NCI-H2171 (cell line): ENCODE measurements at regions not wholly inside any gene's neighbourhood (a gene's known extent, or its start where the extent isn't known, plus 50 kb on each side); places are given as distances from the start of the nearest gene placed in this dataset.

Experiments
- DNase-seq: peaks from one replicate; lab custom pipeline; 2025; lab: John Stamatoyannopoulos, UW

DNA sequence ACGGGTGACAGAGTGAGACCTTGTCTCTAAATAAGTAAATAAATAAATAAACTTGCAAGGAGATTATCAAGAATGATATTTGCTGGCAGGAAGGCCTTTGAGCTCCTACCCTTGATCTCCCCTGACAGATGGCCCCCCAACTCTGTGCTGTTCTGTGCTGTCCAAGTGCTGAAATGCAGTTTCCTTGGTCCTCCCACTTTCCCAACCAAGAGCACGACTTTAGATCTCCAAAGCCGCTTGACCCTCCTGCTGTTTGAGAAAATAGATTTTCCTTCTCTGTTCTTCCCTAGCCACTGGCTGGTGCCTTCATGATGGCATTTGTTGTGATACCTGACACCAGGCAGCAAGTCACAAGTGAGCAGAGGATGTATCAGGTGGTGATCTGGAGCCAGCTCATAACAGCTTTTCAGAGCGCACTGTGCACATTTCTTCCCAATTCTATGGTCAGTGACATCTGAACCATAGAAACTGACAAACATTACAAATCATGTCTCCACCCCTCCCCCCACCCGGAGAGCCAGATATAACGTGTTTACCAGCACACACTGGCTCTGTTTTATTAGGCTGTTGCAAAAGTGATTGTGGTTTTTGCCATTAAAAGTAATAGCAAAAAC is 80.0 kb upstream of the PUM3 start:
- DNase-seq: peak; percentile 48

DNA sequence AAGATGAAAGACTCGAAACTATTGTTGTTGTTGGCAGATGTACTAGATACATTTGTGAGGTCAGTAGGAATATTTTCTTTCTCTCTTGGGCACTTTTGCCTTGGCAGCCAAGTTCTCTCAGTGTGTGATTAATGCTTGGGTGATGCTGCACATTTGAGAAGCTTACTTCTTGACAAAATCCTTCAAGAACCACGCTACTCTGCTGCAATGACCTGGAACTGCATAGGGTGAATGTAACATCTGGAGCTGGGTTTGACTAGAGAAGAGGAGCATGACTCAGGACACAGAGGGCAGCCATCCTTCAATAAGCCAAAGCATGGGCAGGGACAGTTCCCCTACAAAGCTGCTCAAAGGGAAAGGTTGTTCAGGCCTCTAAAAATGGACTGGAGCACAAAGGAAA is 75.5 kb upstream of the PUM3 start:
- DNase-seq: no peak

GRCh38 chr9:2916382-2916985 is 72.6 kb upstream of the PUM3 start:
- no peak for DNase-seq

- peak; percentile 69 for DNase-seq
These were observed 69.1 kb upstream of the PUM3 start for GRCh38 chr9:2913026-2913425.

GRCh38 chr9:2907411-2907810 is 63.5 kb upstream of the PUM3 start:
- no peak for DNase-seq

DNA sequence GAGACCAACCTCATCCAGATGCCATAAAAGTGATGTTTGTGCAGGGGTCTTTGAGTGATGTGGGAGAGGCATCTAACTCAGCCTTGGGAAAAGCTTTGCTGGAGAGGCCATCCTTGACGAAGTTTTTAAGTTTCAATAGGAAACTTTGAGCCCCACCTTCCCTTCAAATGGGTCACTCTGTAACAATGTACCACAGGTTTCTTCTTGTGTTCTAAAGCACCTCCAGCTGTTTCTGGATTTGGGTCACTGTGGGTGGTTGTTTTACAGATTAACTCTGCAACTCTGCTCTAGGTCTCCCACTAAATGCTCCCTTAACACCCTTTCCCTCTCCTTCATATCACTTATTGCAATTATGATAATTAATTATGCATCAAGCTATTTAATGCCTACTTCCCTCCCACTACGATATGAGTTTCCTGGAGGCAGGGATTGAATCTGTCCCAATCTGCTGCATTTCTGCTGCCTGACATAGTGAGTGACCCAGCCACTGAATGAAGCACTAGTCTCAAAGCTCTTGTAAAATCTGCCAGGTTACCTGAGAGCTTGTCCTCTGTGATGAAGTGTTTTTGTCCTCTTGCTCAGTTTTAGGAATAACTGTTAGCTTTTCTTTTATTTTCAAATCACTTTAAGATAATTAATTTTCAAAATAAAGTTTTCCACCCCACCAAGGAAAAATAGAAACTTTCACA is 60.5 kb upstream of the PUM3 start:
- DNase-seq: no peak
